ENCODE measurements at regions not wholly inside any gene's neighbourhood (a gene's known extent, or its start where the extent isn't known, plus 50 kb on each side); places are given as distances from the start of the nearest gene placed in this dataset.

GRCh38 chr1:10899490-10900250 lies 103.2 kb upstream of the CASZ1 start:
- no peaks in the 10 kb centered on the region for H3K9me1 ChIP-seq (replicated peaks; ENCODE audit: control insufficient read depth, extremely low read depth, insufficient read depth, low read length)
- ChIA-PET CTCF (interaction anchor here (1.4 kb wide), 1 partner anchor 8 kb away, joined by 4 read pairs; no protein-coding TSS in a partner anchor), POLR2A (no interaction called here)
- no peaks in the 10 kb centered on the region for H3K27me3 ChIP-seq (ENCODE audit: control insufficient read depth in 2 of 2, insufficient read depth in 2 of 2, low read length in 2 of 2)
- H3K9me3 ChIP-seq (replicated peaks; ENCODE audit: control insufficient read depth, insufficient read depth, low read length), result no peaks in the 10 kb centered on the region
- TF ChIP-seq CTCF (IDR thresholded peaks at IDR 0.05; ENCODE audit: extremely low read depth in 1 of 2, insufficient read depth in 1 of 2, low read depth in 1 of 2, low read length in 2 of 2) (no peak), POLR2AphosphoS5 (IDR thresholded peaks at IDR 0.05; ENCODE audit: insufficient read depth, low read depth, low read length) (no peak), GATA2 (IDR thresholded peaks at IDR 0.05; ENCODE audit: insufficient read depth, insufficient read length, low read depth, low read length) (no peak), FOS (IDR thresholded peaks at IDR 0.05; ENCODE audit: borderline replicate concordance, insufficient read depth, low read length) (no peak), MYC (IDR thresholded peaks at IDR 0.05; ENCODE audit: low read depth, low read length) (no peak), POLR2A (IDR thresholded peaks at IDR 0.05; ENCODE audit: low read depth, low read length) (no peak), JUN (IDR thresholded peaks at IDR 0.05; ENCODE audit: borderline replicate concordance, insufficient read depth, insufficient read length, low read depth) (no peak), EZH2 (IDR thresholded peaks at IDR 0.05; ENCODE audit: borderline replicate concordance, low read depth, low read length, severe bottlenecking) (no peak), MAX (IDR thresholded peaks at IDR 0.05; ENCODE audit: insufficient read depth, insufficient read length) (no peak)
- no peaks in the 10 kb centered on the region for H3K79me2 ChIP-seq (ENCODE audit: control insufficient read depth, insufficient read depth, low read length)
- H3K9ac ChIP-seq (replicated peaks; ENCODE audit: extremely low read depth, insufficient read depth, low read length), result no peak overlapping the region
- DNase-seq (ENCODE audit: low read depth, low spot score) (no peak), FAIRE-seq (no peak)
- no peak overlapping the region for H3K4me2 ChIP-seq (ENCODE audit: insufficient read depth, low read length)
- H3K4me1 ChIP-seq (ENCODE audit: control insufficient read depth, extremely low read depth, insufficient read depth, low read length), result no peaks in the 10 kb centered on the region
- no peaks in the 10 kb centered on the region for H3K36me3 ChIP-seq (ENCODE audit: control insufficient read depth in 2 of 2, extremely low read depth in 1 of 2, insufficient read depth in 2 of 2, low read length in 2 of 2)
- no peak overlapping the region for H3K27ac ChIP-seq (ENCODE audit: insufficient read depth, low read depth, low read length)
- intact Hi-C loops (cut with micrococcal nuclease) (no loop called here), dilution Hi-C loops (cut with MboI; ENCODE audit: extremely low pct_ligation_motif_present, low sequenced_read_pairs) (no loop called here)
- no TSS peak for BruUV-seq (replicated peaks)
- H3K4me3 ChIP-seq (replicated peaks in 1 of 3; ENCODE audit: insufficient read depth in 1 of 3, low read depth in 1 of 3, low read length in 3 of 3), result no peak overlapping the region
- no peaks in the 10 kb centered on the region for H4K20me1 ChIP-seq (replicated peaks; ENCODE audit: control insufficient read depth, extremely low read depth, insufficient read depth, low read length)
- H2AFZ ChIP-seq (ENCODE audit: low read depth, low read length), result no peak overlapping the region
